Upper lobe of right lung (tissue), 1 donor: ENCODE measurements at regions not wholly inside any gene's neighbourhood (a gene's known extent, or its start where the extent isn't known, plus 50 kb on each side); places are given as distances from the start of the nearest gene placed in this dataset.

Experiments
- ATAC-seq: fragments of 200-7000 bp; cut with Tn5 transposase; one replicate; pipeline ENCODE4 v1.9.1; 2020; ENCODE audit warnings: mild to moderate bottlenecking, moderate library complexity
- DNase-seq: peaks from one replicate; pipeline ENCODE4 v3.0.0-alpha.2; 2020
- H3K27ac ChIP-seq: fragments of 200-600 bp; one replicate; pipeline ENCODE4 v1.8.0; 2022
- H3K27me3 ChIP-seq: fragments of 200-600 bp; one replicate; pipeline ENCODE4 v1.8.0; 2022; ENCODE audit warnings: mild to moderate bottlenecking
- H3K36me3 ChIP-seq: fragments of 200-600 bp; one replicate; pipeline ENCODE4 v1.8.0; 2022
- H3K4me1 ChIP-seq: fragments of 200-600 bp; one replicate; pipeline ENCODE4 v1.8.0; 2022
- H3K4me3 ChIP-seq: fragments of 200-600 bp; one replicate; pipeline ENCODE4 v1.8.0; 2022; ENCODE audit warnings: mild to moderate bottlenecking
- H3K9me3 ChIP-seq: fragments of 200-600 bp; one replicate; pipeline ENCODE4 v1.8.0; 2022
- CTCF ChIP-seq: fragments of 200-600 bp; IDR thresholded peaks from one replicate; pipeline ENCODE4 v1.8.0; 2022; ENCODE audit warnings: antibody characterized with exemption
- intact Hi-C: fragments of 100-400 bp; cut with DNase I; formaldehyde crosslinking; loops from one replicate; pipeline ENCODE4 v1.11.0; 2022
- donor health status: DM: no; HTN: yes; CAD: no; lungs with severe emphysema.

- no peaks in the 10 kb centered on the region for H3K4me1 ChIP-seq
- TF ChIP-seq CTCF, result no peak
- no peak for ATAC-seq
Observed at GRCh38 chr11:23957314-23957713, 539.5 kb upstream of the LUZP2 start.

GRCh38 chr11:23959462-23959861 is 537.4 kb upstream of the LUZP2 start:
- intact Hi-C loops, result no loop called here

More at GRCh38 chr11:23957314-23957713, 539.5 kb upstream of the LUZP2 start:
- Histone ChIP-seq H3K27ac (no peak overlapping the region), H3K4me3 (no peak overlapping the region), H3K9me3 (no peaks in the 10 kb centered on the region), H3K36me3 (no peaks in the 10 kb centered on the region), H3K27me3 (no peaks in the 10 kb centered on the region)
- intact Hi-C loops, result no loop called here
- DNase-seq, result no peak

GRCh38 chr11:23961503-23962338 is 535.1 kb upstream of the LUZP2 start:
- H3K9me3 ChIP-seq, result no peaks in the 10 kb centered on the region
- no peaks in the 10 kb centered on the region for H3K36me3 ChIP-seq
- H3K27me3 ChIP-seq, result no peaks in the 10 kb centered on the region
- peak; percentile 39 for DNase-seq
- H3K27ac ChIP-seq, result no peak overlapping the region
- no peaks in the 10 kb centered on the region for H3K4me1 ChIP-seq
- no peak for TF ChIP-seq CTCF
- no peak overlapping the region for H3K4me3 ChIP-seq
- intact Hi-C loops, result no loop called here
- ATAC-seq, result no peak

More at GRCh38 chr11:23959462-23959861, 537.4 kb upstream of the LUZP2 start:
- no peak for ATAC-seq
- Histone ChIP-seq H3K36me3 (no peaks in the 10 kb centered on the region), H3K4me3 (no peak overlapping the region), H3K27me3 (no peaks in the 10 kb centered on the region), H3K9me3 (no peaks in the 10 kb centered on the region), H3K4me1 (no peaks in the 10 kb centered on the region), H3K27ac (no peak overlapping the region)
- no peak for DNase-seq
- TF ChIP-seq CTCF, result no peak

GRCh38 chr11:23973244-23973643 is 523.6 kb upstream of the LUZP2 start:
- H3K27ac ChIP-seq, result no peak overlapping the region

GRCh38 chr11:23974051-23974450 is 522.8 kb upstream of the LUZP2 start:
- no peaks in the 10 kb centered on the region for H3K9me3 ChIP-seq
- no peak for ATAC-seq
- H3K27ac ChIP-seq, result no peak overlapping the region
- intact Hi-C loops, result no loop called here
- no peaks in the 10 kb centered on the region for H3K4me1 ChIP-seq
- no peaks in the 10 kb centered on the region for H3K36me3 ChIP-seq
- TF ChIP-seq CTCF, result no peak
- no peak for DNase-seq
- H3K4me3 ChIP-seq, result no peak overlapping the region
- H3K27me3 ChIP-seq, result no peaks in the 10 kb centered on the region

More at GRCh38 chr11:23973244-23973643, 523.6 kb upstream of the LUZP2 start:
- Histone ChIP-seq H3K36me3 (no peaks in the 10 kb centered on the region), H3K4me3 (no peak overlapping the region), H3K27me3 (no peaks in the 10 kb centered on the region), H3K4me1 (no peaks in the 10 kb centered on the region), H3K9me3 (no peaks in the 10 kb centered on the region)
- DNase-seq, result no peak
- intact Hi-C loops, result no loop called here
- no peak for ATAC-seq
- TF ChIP-seq CTCF, result no peak
